Endothelial cell of umbilical vein (primary cell): ENCODE measurements at regions not wholly inside any gene's neighbourhood (a gene's known extent, or its start where the extent isn't known, plus 50 kb on each side); places are given as distances from the start of the nearest gene placed in this dataset.

Experiments
- BruUV-seq: library from RNA; stranded (reverse); fragments of 400-500 nt; replicated peaks from 2 replicates; lab custom pipeline; 2021; lab: Mats Ljungman, UMichigan
- CTCF ChIA-PET: fragments of 300-600, 350-600 bp; sonication (Branson Sonifier 250); formaldehyde crosslinking; loops from one replicate; lab custom pipeline; 2021; ENCODE audit warnings: antibody characterized with exemption, inconsistent platforms; lab: Charles Lee
- POLR2A ChIA-PET: fragments of 300-600, 350-600 bp; sonication (Branson Sonifier 250); formaldehyde crosslinking; loops from one replicate; lab custom pipeline; 2021; ENCODE audit warnings: antibody characterized with exemption, inconsistent platforms; lab: Charles Lee
- DNase-seq: peaks from one replicate; pipeline ENCODE4 v3.0.0-alpha.2; 2011; ENCODE audit warnings: low read depth, low spot score
- FAIRE-seq: peaks from 2 replicates; lab custom pipeline; 2011; peaks lifted over from hg19 to GRCh38; lab: Jason Lieb, UNC
- H2AFZ ChIP-seq: 2 replicates; pipeline ENCODE4 v1.6.0; 2012; ENCODE audit warnings: low read depth, low read length, control low read depth, inconsistent platforms
- H3K27ac ChIP-seq: 2 replicates; pipeline ENCODE4 v1.5.1; 2011; ENCODE audit warnings: low read depth, mild to moderate bottlenecking, control low read depth, low read length, moderate library complexity; ENCODE audit not compliant: insufficient read depth
- H3K27me3 ChIP-seq, 2 experiments: 2 replicates each; pipeline versions ENCODE4 v1.6.0 to v1.6.1; 2011; ENCODE audit warnings: low read length in 2 of 2, mixed read lengths in 1 of 2; ENCODE audit not compliant: control insufficient read depth in 2 of 2, insufficient read depth in 2 of 2
- H3K36me3 ChIP-seq, 2 experiments: 2 replicates in 1 of 2; 3 replicates in 1 of 2; pipeline ENCODE4 v1.5.1; 2011; ENCODE audit warnings: low read length in 2 of 2, mild to moderate bottlenecking in 1 of 2, moderate library complexity in 1 of 2; ENCODE audit not compliant: control insufficient read depth in 2 of 2, insufficient read depth in 2 of 2; ENCODE audit errors: extremely low read depth in 1 of 2
- H3K4me1 ChIP-seq: 3 replicates; pipeline ENCODE4 v1.5.1; 2011; ENCODE audit warnings: mild to moderate bottlenecking, low read length; ENCODE audit not compliant: control insufficient read depth, insufficient read depth; ENCODE audit errors: extremely low read depth
- H3K4me2 ChIP-seq: 2 replicates; pipeline ENCODE4 v1.6.1; 2011; ENCODE audit warnings: low read length, control low read depth, mixed read lengths; ENCODE audit not compliant: insufficient read depth
- H3K4me3 ChIP-seq, 3 experiments: fragments of 200-600 bp in 1 of 3; sonication (generic), shearing (Covaris generic) in 1 of 3; replicated peaks in 1 of 3; 2 replicates each; pipeline ENCODE4 v1.5.1; 2011 to 2016; ENCODE audit warnings: control low read depth in 3 of 3, low read length in 3 of 3, mild to moderate bottlenecking in 2 of 3, inconsistent platforms in 1 of 3, low read depth in 1 of 3, moderate library complexity in 1 of 3; ENCODE audit not compliant: insufficient read depth in 1 of 3
- H3K79me2 ChIP-seq: 2 replicates; pipeline ENCODE4 v1.6.0; 2012; ENCODE audit warnings: low read length, inconsistent platforms; ENCODE audit not compliant: control insufficient read depth, insufficient read depth
- H3K9ac ChIP-seq: replicated peaks from 2 replicates; pipeline ENCODE3; 2011; ENCODE audit warnings: low read length, control low read depth; ENCODE audit not compliant: insufficient read depth; ENCODE audit errors: extremely low read depth
- H3K9me1 ChIP-seq: replicated peaks from 3 replicates; pipeline ENCODE4 v1.6.0; 2011; ENCODE audit warnings: mild to moderate bottlenecking, low read length; ENCODE audit not compliant: control insufficient read depth, insufficient read depth; ENCODE audit errors: extremely low read depth
- H3K9me3 ChIP-seq: replicated peaks from 2 replicates; pipeline ENCODE4 v1.5.1; 2012; ENCODE audit warnings: low read length, inconsistent platforms; ENCODE audit not compliant: control insufficient read depth, insufficient read depth
- H4K20me1 ChIP-seq: replicated peaks from 2 replicates; pipeline ENCODE3; 2011; ENCODE audit warnings: mild to moderate bottlenecking, low read length; ENCODE audit not compliant: control insufficient read depth, insufficient read depth; ENCODE audit errors: extremely low read depth
- CTCF ChIP-seq, 2 donors: IDR thresholded peaks; 1 replicate in 1 of 2; 2 replicates in 1 of 2; pipeline ENCODE4 v1.5.1; 2011; ENCODE audit warnings: low read length in 2 of 2, mild to moderate bottlenecking in 2 of 2, moderate library complexity in 2 of 2, control low read depth in 1 of 2, inconsistent platforms in 1 of 2, low read depth in 1 of 2; ENCODE audit not compliant: insufficient read depth in 1 of 2; ENCODE audit errors: extremely low read depth in 1 of 2
- EZH2 ChIP-seq: IDR thresholded peaks from 2 replicates; pipeline ENCODE4 v1.6.1; 2012; ENCODE audit warnings: borderline replicate concordance, low read depth, mild to moderate bottlenecking, moderate library complexity, low read length, inconsistent platforms; ENCODE audit not compliant: severe bottlenecking
- FOS ChIP-seq: IDR thresholded peaks from 2 replicates; pipeline ENCODE4 v1.6.1; 2011; ENCODE audit warnings: mild to moderate bottlenecking, low read length, moderate library complexity, borderline replicate concordance; ENCODE audit not compliant: insufficient read depth
- GATA2 ChIP-seq: IDR thresholded peaks from 2 replicates; pipeline ENCODE4 v1.7.0; 2011; ENCODE audit warnings: low read depth, mild to moderate bottlenecking, moderate library complexity, mixed read lengths, low read length; ENCODE audit not compliant: insufficient read length, insufficient read depth
- JUN ChIP-seq: IDR thresholded peaks from 2 replicates; pipeline ENCODE4 v1.6.1; 2011; ENCODE audit warnings: borderline replicate concordance, low read depth; ENCODE audit not compliant: insufficient read length, insufficient read depth
- MYC ChIP-seq: IDR thresholded peaks from one replicate; pipeline ENCODE4 v1.6.1; 2011; ENCODE audit warnings: mild to moderate bottlenecking, low read depth, low read length
- POLR2A ChIP-seq: IDR thresholded peaks from 2 replicates; pipeline ENCODE4 v1.6.1; 2012; ENCODE audit warnings: low read depth, mild to moderate bottlenecking, control low read depth, low read length
- POLR2AphosphoS5 ChIP-seq: IDR thresholded peaks from 2 replicates; pipeline ENCODE4 v1.6.1; 2012; ENCODE audit warnings: low read depth, mild to moderate bottlenecking, control low read depth, low read length, moderate library complexity; ENCODE audit not compliant: insufficient read depth
- dilution Hi-C: fragments of 300-500 bp; cut with MboI; formaldehyde crosslinking; loops from one replicate; pipeline ENCODE4 v1.15.0; 2019; ENCODE audit warnings: low sequenced_read_pairs; ENCODE audit not compliant: extremely low pct_ligation_motif_present
- intact Hi-C: fragments of 100-400 bp; cut with micrococcal nuclease; formaldehyde crosslinking; loops from one replicate; pipeline ENCODE4 v1.10.0; 2022
- TF ChIP-seq, protein P1 (sequence below): IDR thresholded peaks from 2 replicates; pipeline ENCODE4 v1.6.1; 2011; ENCODE audit not compliant: insufficient read depth, insufficient read length

- intact Hi-C loops: no loop called here
- H3K9me3 ChIP-seq: no peaks in the 10 kb centered on the region
- DNase-seq: no peak
- H3K4me2 ChIP-seq: no peak overlapping the region
- no TSS peak for BruUV-seq
- FAIRE-seq: no peak
- no peaks in the 10 kb centered on the region for H3K79me2 ChIP-seq
- H3K27ac ChIP-seq: no peak overlapping the region
- ChIA-PET CTCF (no interaction called here), POLR2A (no interaction called here)
- H3K9me1 ChIP-seq: no peaks in the 10 kb centered on the region
- H3K4me3 ChIP-seq: no peak overlapping the region
- no peak for TF ChIP-seq EZH2
- TF ChIP-seq POLR2A: no peak
- TF ChIP-seq, protein P1, sequence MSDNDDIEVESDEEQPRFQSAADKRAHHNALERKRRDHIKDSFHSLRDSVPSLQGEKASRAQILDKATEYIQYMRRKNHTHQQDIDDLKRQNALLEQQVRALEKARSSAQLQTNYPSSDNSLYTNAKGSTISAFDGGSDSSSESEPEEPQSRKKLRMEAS: no peak
- TF ChIP-seq CTCF (IDR thresholded peaks at IDR 0.05; ENCODE audit: extremely low read depth in 1 of 2, insufficient read depth in 1 of 2, low read depth in 1 of 2, low read length in 2 of 2): no peak
- TF ChIP-seq JUN: no peak
- no peaks in the 10 kb centered on the region for H3K36me3 ChIP-seq
- H2AFZ ChIP-seq: no peak overlapping the region
- H3K4me1 ChIP-seq: no peaks in the 10 kb centered on the region
- H4K20me1 ChIP-seq: no peaks in the 10 kb centered on the region
- H3K9ac ChIP-seq: no peak overlapping the region
- dilution Hi-C loops: no loop called here
- H3K27me3 ChIP-seq: peaks cover 2 to 5% of the 10 kb centered on the region in 2 experiments
Measured at GRCh38 chr20:17795003-17795402, 95.2 kb downstream of the BANF2 start.

GRCh38 chr20:17794400-17794799 is 94.6 kb downstream of the BANF2 start:
- Histone ChIP-seq H3K9ac (no peak overlapping the region), H2AFZ (no peak overlapping the region), H3K4me1 (no peaks in the 10 kb centered on the region), H3K9me3 (no peaks in the 10 kb centered on the region), H3K27me3 (peaks cover 0 to 6% of the 10 kb centered on the region in 2 experiments), H4K20me1 (no peaks in the 10 kb centered on the region), H3K36me3 (no peaks in the 10 kb centered on the region), H3K9me1 (no peaks in the 10 kb centered on the region), H3K4me2 (no peak overlapping the region), H3K27ac (no peak overlapping the region), H3K4me3 (no peak overlapping the region), H3K79me2 (no peaks in the 10 kb centered on the region)
- intact Hi-C loops (no loop called here), dilution Hi-C loops (no loop called here)
- TF ChIP-seq, protein P1: no peak
- TF ChIP-seq FOS (no peak), JUN (no peak), GATA2 (no peak), EZH2 (no peak), POLR2AphosphoS5 (no peak), MYC (no peak), CTCF (IDR thresholded peaks at IDR 0.05; ENCODE audit: extremely low read depth in 1 of 2, insufficient read depth in 1 of 2, low read depth in 1 of 2, low read length in 2 of 2) (no peak), POLR2A (no peak)
- CTCF ChIA-PET: interaction anchor here (1.1 kb wide), 1 partner anchor 103 kb away, joined by 3 read pairs; no protein-coding TSS in a partner anchor
- no TSS peak for BruUV-seq
- DNase-seq (peak; percentile 71), FAIRE-seq (no peak)
- POLR2A ChIA-PET: no interaction called here
